GM19023 (cell line): ENCODE measurements at regions not wholly inside any gene's neighbourhood (a gene's known extent, or its start where the extent isn't known, plus 50 kb on each side); places are given as distances from the start of the nearest gene placed in this dataset.

Source experiments
- ATAC-seq: cut with Tn5 transposase; IDR thresholded peaks from one replicate; pipeline ENCODE4 v1.9.1; 2021; ENCODE audit warnings: mild to moderate bottlenecking, moderate library complexity; ENCODE audit not compliant: unreplicated experiment

DNA sequence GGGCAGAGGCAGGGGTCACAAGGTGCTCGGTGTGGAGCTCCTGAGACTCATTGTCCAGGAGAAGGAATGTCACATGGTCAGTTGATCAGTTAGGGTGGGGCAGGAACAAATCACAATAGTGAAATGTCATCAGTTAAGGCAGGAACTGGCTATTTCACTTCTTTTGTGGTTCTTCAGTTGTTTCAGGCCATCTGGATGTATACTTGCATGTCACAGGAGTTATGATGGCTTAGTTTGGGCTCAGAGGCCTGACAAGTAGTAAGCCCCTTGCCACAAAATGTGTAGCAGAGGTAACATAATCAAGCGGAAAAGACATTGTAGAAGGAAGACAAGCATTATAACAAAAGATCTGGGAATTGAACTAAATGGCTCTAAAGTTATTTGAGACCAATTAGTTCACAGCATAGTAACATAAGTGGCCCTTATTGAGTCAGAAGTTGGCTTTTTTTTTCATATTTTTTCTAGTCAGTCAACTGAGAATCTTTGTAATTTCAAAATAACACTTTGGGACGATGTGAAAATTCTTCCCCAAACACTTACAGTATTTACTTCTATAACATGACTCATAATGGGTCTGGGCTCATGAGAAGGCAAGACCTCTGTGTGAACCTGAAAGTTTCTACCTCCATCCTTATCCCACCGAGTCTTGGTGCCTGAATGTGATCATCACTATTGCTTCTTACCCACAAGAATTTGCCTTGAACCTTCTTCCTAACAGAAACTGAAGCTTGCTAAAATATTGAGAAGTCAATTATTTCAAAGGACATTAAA, 137.0 kb upstream of the DPT start:
- ATAC-seq = no peak

DNA sequence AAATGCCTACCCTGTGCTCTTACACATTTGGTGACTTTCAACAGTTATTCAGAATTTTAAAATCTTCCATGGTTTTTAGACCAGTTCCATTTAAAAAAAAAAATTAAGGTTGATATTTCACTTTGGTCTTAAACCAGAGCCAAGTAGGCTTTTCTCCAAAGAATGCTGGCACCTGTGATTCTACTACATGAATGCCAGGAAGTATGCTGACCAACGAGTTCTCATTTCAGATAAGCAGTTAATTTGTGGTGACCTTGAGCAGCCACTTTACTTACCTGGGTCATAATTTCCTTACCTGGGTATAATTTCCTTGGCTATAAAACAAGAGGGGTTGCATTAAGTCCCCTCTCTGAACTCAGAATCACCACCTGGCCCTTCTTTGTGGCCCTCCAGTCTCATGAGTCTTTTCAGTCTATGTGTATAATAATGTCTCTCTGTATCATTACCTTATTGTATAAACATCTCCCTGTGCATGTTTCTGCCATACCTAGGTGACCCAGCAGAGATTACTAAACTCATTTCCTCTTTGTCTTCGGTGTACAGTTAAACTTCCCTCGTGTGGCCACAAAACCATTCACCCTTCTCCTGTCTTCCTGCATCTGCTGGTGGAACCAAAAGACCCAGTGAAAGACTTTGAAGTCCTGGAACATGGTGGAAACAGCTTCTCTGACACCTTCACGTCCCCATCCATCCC, 139.1 kb upstream of the DPT start:
- no peak for ATAC-seq

DNA sequence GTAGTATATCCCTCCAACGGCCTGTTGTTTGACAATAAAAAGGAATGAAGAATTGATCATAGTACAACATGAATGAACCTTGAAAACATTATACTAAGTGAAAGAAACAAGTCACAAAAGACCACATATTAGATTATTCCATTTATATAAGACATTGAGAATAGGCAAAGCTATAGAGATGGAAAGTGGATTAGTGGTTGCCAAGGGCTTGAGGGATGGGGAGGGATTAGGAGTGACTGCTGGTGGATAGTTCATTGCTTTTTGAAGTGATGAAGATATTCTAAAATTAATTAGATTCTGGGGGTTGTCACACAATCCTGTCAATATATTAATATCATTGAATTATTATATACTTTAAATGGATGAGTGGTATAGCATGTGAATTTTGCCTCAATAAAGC, 142.5 kb upstream of the DPT start:
- ATAC-seq = no peak

DNA sequence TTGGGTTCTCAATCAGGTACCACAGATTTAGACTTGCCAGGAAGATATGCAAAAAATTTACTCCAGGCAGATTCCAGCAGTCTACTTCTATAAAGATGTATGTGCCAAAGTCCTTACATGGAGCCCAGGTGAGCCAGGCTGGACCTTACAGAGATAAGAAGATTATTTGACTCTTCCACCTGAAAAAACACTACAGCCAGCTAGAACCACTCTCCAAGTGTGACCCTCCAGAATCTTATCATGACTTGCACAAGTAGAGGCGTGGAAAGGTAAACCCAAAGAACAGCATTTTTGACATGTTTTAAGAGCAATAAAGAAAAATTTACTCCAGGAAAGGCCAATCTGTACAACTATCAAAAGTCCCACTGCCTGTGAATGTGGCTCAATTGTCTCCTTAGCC, 146.8 kb upstream of the DPT start:
- ATAC-seq = no peak

DNA sequence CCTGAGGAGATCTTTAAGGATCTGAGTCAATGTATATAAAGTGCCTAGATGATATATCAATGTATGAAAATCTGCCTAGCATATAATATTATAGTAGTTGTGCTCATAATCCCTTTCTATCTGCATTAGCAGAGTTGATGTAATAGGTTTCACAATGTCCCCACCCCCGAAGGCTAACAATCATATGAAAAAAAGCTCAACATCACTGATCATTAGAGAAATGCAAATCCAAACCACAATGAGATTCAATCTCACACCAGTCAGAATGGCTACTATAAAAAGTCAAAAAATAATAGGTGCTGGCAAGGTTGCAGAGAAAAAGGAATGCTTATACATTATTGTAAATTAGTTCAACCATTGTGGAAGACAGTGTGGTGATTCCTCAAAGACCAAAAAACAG, 147.8 kb upstream of the DPT start:
- ATAC-seq = no peak

DNA sequence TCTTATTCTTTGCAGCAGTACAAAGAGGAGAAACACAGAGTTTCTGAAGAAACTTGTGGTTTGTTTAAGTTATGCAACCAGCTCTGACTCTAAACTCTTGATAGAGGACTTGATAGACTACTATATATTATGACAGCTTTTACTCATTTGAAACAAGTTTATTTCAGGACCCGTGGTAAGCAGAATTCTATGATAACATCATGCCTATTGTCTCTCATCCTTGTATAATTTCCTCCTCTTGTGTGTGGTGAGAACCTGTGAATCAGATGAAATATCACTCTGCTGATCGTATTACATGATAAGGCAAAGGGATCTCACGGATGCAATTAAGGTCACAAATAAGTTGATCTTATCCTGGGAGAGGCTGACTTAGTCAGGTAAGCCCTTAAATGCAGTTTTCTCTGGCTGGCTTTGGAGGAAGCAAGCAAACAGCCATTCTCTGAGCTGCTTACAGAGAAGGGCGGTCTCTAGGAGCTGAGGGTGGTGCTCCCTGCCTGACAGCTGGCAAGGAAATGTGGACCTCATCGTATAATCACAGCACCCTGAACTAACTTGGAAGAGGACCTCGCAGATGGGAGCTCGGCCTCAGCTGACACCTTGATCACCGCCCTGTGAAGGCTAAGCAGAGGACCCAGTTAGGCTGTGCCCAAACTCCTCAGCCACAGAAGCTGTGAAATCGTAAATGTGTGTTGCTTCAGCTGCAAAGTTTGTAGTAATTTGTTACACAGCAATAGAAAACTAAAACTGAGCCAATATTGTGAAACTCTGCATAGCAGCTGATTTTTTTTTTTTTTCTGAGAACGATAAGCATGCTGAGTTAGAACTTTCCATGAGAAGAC, 151.1 kb upstream of the DPT start:
- ATAC-seq = no peak

DNA sequence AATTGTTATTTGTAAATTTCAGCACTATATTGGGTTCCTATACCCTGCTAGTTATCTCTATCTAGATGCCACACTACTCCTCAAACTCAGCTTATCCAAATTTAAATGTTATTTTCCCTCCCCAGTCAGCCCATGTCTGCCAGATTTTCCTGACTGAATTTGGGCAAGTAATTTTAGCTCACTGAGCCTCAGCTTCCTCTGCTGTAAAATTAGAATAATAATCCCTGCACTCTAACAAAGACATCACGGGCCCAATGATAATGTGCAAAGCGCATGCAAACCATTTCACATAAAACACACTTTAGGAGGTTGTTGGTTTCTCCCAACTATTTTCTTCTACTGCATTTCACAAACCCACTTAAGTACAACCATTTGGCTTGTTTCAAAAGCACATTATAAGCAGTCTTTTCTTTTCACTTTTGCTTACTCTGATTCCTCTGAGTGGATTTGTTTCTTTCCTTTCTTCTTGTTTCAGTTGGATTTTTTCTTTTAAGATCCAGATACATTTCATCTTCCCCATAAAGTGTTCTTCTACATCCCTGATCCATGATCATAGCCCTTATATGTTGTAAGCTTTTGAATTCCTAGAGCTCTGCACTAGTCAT, 152.8 kb upstream of the DPT start:
- no peak for ATAC-seq

DNA sequence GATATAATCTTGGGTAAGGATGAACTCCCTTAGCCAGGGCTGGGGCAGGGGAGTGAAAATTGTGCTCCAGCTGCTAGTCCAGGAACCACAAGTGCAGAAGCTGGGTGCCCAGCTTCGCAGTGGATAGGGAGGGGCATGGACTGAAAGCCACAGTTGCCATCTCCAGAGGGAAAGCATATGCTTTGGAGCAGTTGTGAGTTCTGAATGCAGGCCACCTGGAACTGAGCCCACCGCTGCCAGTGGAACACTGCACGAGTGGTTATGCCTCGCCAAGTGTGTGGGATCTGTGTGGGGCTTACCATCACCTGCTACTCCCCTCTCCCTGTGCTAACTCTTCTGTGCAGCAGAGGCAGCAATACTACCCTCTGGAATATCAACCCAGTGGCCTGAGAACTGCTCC, 158.4 kb upstream of the DPT start:
- no peak for ATAC-seq

DNA sequence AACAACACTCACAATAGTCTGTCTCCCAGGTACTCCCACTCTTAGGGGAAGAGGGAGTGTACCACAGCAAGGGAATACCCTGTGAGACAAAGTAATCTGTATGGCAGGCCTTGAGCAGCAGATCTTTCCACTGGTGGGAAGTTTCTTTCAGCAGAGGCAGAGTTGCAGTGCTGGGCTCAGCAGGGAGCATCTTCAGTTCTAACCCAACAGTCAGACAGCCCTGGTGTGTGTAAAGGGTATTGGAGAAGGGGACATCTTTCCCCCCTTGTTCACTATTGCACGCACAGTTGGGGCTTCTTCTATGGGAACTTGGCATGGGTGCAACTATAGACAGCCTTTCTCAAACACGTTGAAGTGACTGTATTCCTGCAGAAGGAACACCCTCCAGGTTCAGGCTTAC, 159.4 kb upstream of the DPT start:
- no peak for ATAC-seq

DNA sequence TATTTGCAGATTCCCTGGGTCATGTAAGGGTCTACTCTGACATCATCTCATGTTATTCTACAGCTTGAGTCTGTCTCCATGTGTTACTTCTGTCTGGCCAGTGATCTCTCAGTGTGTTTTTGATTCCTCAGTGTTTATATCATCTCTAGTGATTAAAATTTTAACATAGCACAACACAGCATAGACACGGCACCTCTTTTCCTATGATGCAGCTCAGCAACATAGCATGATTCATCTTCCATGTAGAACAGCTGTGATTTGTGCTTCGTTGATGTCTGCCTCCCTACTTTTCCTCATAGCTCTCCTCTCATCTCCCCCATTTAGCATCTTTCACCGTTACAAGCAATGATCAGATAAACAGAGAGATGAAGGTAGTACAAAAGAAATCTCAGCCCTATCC, 163.9 kb upstream of the DPT start:
- ATAC-seq = no peak

DNA sequence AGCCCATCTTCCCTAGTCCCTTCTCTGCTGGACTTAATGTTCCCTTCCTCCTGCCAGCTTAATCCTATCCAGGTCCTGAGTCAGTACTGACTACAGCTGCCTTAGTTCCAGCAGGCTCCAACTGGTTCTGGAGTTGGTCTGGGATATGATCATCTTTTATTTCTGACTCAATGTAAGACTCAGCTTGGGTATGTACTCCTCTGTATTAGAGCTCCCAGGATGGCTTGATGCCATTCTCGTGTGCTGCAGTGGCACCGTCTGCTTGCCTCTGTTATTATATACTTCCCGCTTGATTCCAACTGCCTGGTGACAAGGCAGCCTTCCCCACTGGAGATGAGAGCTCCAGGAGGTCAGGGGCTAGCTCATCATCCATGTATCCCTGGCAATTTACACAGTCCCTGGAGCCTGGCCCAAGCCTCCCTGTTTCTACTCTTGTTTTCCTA, 164.4 kb upstream of the DPT start:
- ATAC-seq = no peak

DNA sequence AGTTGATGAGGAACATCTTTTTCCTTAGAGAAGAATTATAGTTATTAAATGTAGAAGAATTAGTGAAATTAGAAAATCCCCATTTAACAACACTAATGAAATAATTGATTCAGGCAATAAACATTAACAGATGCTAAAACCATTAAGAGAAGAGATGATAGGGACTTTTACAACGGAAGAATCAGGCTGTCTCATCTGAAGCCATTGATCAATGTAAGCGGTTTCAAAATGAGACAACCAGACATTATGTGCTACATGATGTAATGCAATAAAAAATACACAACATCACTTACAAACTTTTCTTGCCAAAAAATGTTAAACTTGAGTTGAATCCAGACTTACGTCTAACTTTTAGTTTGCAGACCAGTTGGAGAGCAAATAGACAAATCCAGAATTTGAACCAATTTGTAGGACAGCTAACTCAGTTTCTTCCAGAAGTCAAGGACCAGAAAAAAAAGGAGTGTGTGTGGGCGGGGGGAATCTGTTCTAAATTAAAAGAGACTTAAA, 165.4 kb upstream of the DPT start:
- ATAC-seq = no peak

DNA sequence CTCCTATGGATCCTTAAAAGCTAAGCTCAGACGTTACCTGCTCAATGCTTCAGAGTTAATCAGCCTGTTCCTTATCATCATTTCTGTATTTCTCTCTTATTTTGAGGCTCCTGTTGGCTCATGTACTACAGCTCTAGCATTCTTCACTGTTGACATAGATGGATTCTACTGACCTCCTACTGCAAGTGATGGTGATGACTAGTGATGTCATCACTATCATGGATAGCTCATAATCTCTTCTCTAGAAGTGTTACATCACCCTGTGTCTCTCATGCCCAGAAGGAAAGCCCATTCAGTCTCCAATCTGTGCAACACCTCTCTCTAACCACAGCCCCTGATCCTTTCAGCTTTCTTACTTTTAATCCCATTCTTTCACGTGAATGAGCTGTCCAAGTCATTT, 168.2 kb upstream of the DPT start:
- ATAC-seq = no peak

DNA sequence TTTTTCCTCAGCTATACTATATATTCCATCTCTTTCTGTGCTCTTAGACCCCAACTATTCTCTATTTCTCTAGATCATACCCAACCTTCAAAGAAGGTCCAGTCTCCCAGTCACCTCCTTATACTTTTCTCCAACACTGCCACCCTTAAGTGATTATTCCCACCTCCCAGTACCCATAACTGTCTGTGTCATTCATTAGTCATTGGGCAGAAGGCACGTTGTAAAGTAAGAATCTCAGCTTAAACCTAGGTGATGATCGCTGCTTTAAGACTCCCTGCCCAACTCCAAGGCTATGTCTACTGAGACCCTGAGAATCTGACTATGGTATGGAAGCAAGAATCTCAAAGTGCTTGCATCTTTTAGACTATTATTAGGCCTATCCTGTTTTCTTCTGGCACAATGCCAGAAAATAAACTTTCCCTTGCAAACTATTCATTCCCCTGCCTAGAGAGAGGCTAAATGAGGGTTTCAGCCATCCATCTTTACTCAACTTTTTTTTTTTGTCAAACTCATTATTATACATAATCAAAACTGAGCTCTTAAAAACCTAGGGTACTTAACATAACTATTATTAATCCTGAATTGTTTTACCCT, 174.3 kb upstream of the DPT start:
- no peak for ATAC-seq

DNA sequence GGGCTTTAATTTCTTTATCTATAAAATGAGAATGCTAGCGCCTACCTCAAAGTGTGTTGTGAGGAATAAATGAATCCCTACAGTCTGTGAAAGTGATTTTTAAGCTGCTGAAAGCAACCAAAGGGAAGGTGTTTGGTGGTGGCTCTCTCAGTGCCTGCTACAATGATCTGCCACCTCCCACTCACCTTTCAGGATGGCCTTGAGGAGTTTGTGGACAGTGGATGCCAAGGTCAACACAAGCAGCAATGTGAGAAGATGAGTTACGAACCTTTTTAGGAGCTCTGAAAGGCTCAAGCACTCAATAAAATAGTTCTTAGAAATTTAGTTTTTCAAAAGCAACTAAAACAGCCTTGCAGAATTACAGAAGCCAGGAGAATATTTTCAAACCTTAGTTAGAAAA, 176.6 kb upstream of the DPT start:
- ATAC-seq = no peak

DNA sequence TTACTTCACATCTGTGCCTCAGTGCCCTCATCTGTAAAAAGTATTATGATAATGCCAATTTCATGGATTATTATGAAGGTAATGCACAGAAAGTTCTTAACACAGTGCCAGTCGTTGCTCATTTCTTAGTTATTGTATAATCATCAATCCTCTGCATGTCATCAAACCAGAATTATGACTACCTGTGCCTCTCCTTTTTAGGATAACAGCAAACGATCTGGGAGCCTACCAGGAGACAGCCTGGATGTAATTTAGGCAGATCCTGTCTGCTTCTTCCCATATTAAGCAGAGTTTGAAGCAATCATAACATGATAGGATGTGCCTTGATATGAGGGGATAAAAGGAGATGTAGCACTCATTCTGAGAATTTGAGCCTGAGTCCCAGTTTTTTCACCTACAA, 177.4 kb upstream of the DPT start:
- ATAC-seq = no peak

DNA sequence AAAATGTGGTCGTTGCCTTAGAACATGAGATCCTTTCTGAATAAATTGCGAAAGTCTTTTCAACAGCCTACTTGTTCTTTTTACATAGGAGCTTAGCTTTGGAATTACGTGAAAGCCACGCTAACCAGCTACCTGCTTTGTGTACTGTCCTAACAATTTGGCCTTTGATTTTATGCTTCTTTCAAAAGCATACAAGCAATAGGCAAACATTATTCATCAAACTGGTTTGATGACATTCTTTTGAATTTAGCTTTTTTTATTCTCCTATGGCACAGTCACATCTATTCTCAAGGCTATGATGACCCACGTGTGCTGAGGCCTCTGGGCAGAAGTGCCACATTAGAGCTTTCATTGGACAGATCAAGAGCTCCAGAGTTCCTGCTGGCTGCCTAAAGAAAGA, 178.0 kb upstream of the DPT start:
- no peak for ATAC-seq

DNA sequence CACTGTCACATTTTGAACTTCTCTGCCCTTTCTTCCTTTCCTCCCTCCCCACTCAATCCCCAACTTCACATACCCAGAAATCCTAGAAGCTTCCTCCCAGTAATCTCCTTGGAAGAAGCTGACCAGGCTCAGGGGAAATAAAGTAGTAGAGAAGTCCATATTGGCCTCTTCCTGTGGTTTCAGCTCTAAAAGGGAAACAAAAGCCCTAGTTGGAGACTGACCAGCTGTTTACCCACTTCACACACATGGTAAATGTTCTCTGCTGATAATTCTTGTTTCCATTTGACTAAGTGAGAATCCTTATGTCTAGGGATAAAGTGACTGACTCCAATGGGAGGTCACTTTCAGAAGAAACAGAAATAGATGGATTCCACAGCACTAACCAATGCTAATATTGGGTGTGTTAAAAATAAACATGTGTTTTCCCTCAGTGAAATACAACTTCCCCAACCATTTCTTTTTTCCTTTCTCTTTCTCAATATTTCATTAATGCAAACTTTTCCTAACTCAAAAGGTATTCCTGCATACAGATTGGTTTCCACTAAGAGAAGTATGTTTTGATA, 178.9 kb upstream of the DPT start:
- ATAC-seq = no peak

DNA sequence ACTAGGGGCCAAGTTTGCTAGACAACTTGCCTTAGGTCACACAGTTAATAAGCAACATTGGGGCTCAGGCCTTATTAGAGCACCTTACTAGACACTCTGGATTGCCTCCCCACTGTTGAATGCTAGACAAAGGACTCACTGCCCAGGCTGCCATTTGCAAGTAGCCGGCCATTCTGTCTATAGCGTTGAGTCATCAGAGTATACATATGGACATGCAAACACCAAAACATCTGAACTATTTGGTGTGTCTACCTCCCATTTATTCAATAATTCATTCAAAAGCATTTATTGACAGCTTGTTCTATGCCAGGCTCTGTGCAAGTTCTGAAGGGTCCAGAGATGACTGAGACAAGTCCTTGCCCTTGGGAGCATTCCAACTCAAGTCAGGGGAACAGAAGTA, 181.4 kb upstream of the DPT start:
- no peak for ATAC-seq

DNA sequence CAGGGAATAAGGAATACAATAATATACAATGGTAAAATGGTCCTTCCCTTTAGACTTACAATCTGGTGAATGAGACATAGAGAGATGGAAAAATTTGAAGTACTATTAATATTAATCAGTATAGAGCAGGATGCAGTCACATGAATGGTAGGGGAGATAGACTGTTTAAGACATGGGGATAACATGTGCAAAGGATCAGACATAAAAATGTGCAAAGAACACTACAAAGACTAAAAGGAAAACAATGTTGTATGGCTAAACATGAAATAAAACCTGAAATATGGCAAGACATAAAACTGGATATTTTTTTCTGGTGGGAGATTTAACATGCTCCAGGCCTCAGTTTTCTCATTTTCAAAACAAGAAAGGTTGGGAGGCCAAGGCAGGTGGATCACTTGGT, 182.4 kb upstream of the DPT start:
- no peak for ATAC-seq
